ENCODE measurements at regions not wholly inside any gene's neighbourhood (a gene's known extent, or its start where the extent isn't known, plus 50 kb on each side); places are given as distances from the start of the nearest gene placed in this dataset.

DNA sequence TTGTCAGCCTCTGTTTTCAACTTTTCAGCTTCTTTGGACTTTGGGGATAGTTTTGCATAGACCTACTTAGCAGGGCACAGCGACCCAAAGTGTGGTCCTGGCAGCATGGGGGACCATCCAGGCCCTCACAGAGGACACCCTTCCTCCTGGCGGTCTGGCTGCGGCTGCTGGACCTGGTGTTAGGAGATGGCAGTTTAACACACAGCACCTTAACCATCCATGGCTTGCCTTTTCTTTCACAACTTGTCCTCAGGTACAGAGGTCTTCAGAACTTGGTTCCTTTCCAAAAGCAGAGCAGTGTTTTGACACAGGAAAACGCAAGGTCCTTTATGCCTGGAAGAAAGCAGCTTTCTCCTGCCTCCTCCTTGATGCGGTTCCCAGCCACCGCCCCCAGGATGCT lies 68.1 kb downstream of the RHOU start:
- peaks cover 0 to 3% (median 0%) of the 10 kb centered on the region in 3 donors for H3K27me3 Mint-ChIP-seq (ENCODE audit: low read depth in 3 of 3)
- 100% methylated on average over 1 of the region's 6 CpGs for WGBS (ENCODE audit: insufficient coverage)
- peak overlapping the region in 1 of 7 donors; percentile 17 for H3K27ac Mint-ChIP-seq

DNA sequence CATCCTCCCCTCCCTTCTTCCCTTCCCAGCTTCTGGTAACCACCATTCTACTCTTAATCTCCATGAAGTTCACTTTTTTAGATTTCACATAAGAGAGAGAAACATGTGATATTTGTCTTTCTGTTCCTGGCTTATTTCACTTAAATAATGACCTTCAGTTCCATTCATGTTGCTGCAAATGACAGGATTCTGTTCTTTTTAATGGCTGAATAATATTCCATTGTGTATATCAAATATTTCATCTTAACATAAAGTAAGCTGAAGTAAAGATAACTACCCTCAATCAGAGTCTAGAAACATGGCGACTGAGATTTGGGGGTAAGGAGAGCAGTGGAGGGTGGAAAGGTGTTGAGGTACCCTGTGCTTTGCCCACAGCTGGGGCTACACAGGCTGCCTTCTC lies 68.9 kb downstream of the RHOU start:
- H3K4me1 ChIP-seq (ENCODE audit: control insufficient read depth in 1 of 2, insufficient read depth in 2 of 2, low read length in 2 of 2): peaks cover 19 to 27% of the 10 kb centered on the region in 2 donors
- H3K9me3 Mint-ChIP-seq: peaks cover 9 to 21% (median 13%) of the 10 kb centered on the region in 7 donors
- H3K9me3 ChIP-seq (replicated peaks in 1 of 2; ENCODE audit: control insufficient read depth in 1 of 2, insufficient read depth in 1 of 2, low read length in 2 of 2): peaks cover 0 to 4% of the 10 kb centered on the region in 2 donors
- peaks cover 0 to 3% (median 0%) of the 10 kb centered on the region in 3 donors for H3K27me3 Mint-ChIP-seq (ENCODE audit: low read depth in 3 of 3)
- no peak overlapping the region for H3K9ac ChIP-seq (ENCODE audit: insufficient read depth, low read length, poor library complexity, severe bottlenecking)
- intact Hi-C loops (cut with micrococcal nuclease): no loop called here
- no peaks in the 10 kb centered on the region for H4K20me1 ChIP-seq (ENCODE audit: insufficient read depth, low read length)
- no peak for DNase-seq
- no peaks in the 10 kb centered on the region for H3K36me3 Mint-ChIP-seq
- no peaks in the 10 kb centered on the region for H3K27me3 ChIP-seq (ENCODE audit: control insufficient read depth in 2 of 2, insufficient read depth in 2 of 2, low read length in 2 of 2)
- H3K4me2 ChIP-seq (replicated peaks; ENCODE audit: extremely low read depth, low read length, poor library complexity, severe bottlenecking): no peak overlapping the region
- no peak overlapping the region for H3K27ac Mint-ChIP-seq
- no peaks in the 10 kb centered on the region for H3K79me2 ChIP-seq (ENCODE audit: insufficient read depth, low read length)
- H3K36me3 ChIP-seq (replicated peaks in 1 of 2; ENCODE audit: control insufficient read depth in 1 of 2, insufficient read depth in 2 of 2, low read length in 2 of 2): no peaks in the 10 kb centered on the region
- no CpG with 5 or more reads among the region's 1 CpG for WGBS (ENCODE audit: insufficient coverage)
- H3K27ac ChIP-seq (ENCODE audit: low read depth in 1 of 2, low read length in 2 of 2): no peak overlapping the region
- TF ChIP-seq, protein P1, sequence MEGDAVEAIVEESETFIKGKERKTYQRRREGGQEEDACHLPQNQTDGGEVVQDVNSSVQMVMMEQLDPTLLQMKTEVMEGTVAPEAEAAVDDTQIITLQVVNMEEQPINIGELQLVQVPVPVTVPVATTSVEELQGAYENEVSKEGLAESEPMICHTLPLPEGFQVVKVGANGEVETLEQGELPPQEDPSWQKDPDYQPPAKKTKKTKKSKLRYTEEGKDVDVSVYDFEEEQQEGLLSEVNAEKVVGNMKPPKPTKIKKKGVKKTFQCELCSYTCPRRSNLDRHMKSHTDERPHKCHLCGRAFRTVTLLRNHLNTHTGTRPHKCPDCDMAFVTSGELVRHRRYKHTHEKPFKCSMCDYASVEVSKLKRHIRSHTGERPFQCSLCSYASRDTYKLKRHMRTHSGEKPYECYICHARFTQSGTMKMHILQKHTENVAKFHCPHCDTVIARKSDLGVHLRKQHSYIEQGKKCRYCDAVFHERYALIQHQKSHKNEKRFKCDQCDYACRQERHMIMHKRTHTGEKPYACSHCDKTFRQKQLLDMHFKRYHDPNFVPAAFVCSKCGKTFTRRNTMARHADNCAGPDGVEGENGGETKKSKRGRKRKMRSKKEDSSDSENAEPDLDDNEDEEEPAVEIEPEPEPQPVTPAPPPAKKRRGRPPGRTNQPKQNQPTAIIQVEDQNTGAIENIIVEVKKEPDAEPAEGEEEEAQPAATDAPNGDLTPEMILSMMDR (IDR thresholded peaks at IDR 0.05): no peak
- H2AFZ ChIP-seq (ENCODE audit: insufficient read depth, low read depth, low read length, poor library complexity, severe bottlenecking): no peak overlapping the region
- H3K4me3 Mint-ChIP-seq: no peak overlapping the region
- H3K4me3 ChIP-seq (replicated peaks in 1 of 3; ENCODE audit: low read depth in 2 of 3, low read length in 3 of 3): no peak overlapping the region
- peaks cover 33% of the 10 kb centered on the region for H3K4me1 Mint-ChIP-seq

More for the DNA sequence above, 68.1 kb downstream of the RHOU start:
- Histone ChIP-seq H3K9me3 (replicated peaks in 1 of 2; ENCODE audit: control insufficient read depth in 1 of 2, insufficient read depth in 1 of 2, low read length in 2 of 2) (peaks cover 0 to 4% of the 10 kb centered on the region in 2 donors), H3K79me2 (ENCODE audit: insufficient read depth, low read length) (no peaks in the 10 kb centered on the region), H4K20me1 (ENCODE audit: insufficient read depth, low read length) (no peaks in the 10 kb centered on the region), H3K4me3 (replicated peaks in 1 of 3; ENCODE audit: low read depth in 2 of 3, low read length in 3 of 3) (no peak overlapping the region), H3K4me1 (ENCODE audit: control insufficient read depth in 1 of 2, insufficient read depth in 2 of 2, low read length in 2 of 2) (peaks cover 19 to 26% of the 10 kb centered on the region in 2 donors), H3K9ac (ENCODE audit: insufficient read depth, low read length, poor library complexity, severe bottlenecking) (no peak overlapping the region), H3K4me2 (replicated peaks; ENCODE audit: extremely low read depth, low read length, poor library complexity, severe bottlenecking) (no peak overlapping the region), H3K27ac (ENCODE audit: low read depth in 1 of 2, low read length in 2 of 2) (no peak overlapping the region), H2AFZ (ENCODE audit: insufficient read depth, low read depth, low read length, poor library complexity, severe bottlenecking) (no peak overlapping the region), H3K27me3 (ENCODE audit: control insufficient read depth in 2 of 2, insufficient read depth in 2 of 2, low read length in 2 of 2) (no peaks in the 10 kb centered on the region), H3K36me3 (replicated peaks in 1 of 2; ENCODE audit: control insufficient read depth in 1 of 2, insufficient read depth in 2 of 2, low read length in 2 of 2) (no peaks in the 10 kb centered on the region)
- Mint-ChIP-seq H3K4me1 (peaks cover 33% of the 10 kb centered on the region), H3K36me3 (peaks cover 0 to 1% of the 10 kb centered on the region in 2 donors), H3K9me3 (peaks cover 9 to 22% (median 13%) of the 10 kb centered on the region in 7 donors), H3K4me3 (no peak overlapping the region)
- intact Hi-C loops (cut with micrococcal nuclease): no loop called here
- TF ChIP-seq, protein P1 (IDR thresholded peaks at IDR 0.05): no peak
- no peak for DNase-seq

Measured in CD14-positive monocyte (primary cell).